Gastrocnemius medialis (tissue), 4 donors: ENCODE measurements at regions not wholly inside any gene's neighbourhood (a gene's known extent, or its start where the extent isn't known, plus 50 kb on each side); places are given as distances from the start of the nearest gene placed in this dataset.
"Not testable (repeated sequence)": the region's sequence is repeated elsewhere in the genome, so short reads cannot be mapped to it uniquely, and the experiment has no call there.

Source experiments
- POLR2A ChIP-seq, 2 donors: fragments of 450-650 bp; IDR thresholded peaks; one replicate each; pipeline ENCODE4 v1.6.1; 2017; ENCODE audit warnings: antibody characterized with exemption in 2 of 2, mild to moderate bottlenecking in 2 of 2, moderate library complexity in 2 of 2
- TF ChIP-seq, protein P1 (sequence below), 5 experiments: fragments of 450-650 bp in 3 of 5; fragments of 200-600 bp in 2 of 5; sonication (generic) in 2 of 5; IDR thresholded peaks in 4 of 5; conservative IDR thresholded peaks in 1 of 5; 1 replicate in 4 of 5; 2 replicates in 1 of 5; pipeline ENCODE4 v1.5.1; 2016 to 2019; ENCODE audit warnings: antibody characterized with exemption in 5 of 5, mild to moderate bottlenecking in 3 of 5, moderate library complexity in 3 of 5

DNA sequence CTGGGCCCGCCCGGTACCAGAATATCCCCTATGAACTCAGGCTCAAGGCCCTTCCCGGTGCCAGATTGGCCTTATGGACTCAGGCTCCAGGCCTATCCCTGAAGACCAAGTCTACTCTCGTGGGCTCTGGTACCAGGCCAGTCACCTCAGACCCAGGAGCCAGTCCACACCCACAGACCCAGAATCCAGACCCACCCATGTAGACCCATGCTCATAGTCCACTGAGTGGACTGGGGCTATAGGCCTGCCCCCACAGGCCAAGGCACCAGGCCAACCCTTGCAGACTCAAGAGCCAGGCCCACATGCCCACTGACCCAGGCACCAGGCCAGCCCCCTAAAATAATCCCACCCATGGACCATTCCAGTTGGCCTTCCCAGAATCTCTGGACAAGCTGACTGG is 296.1 kb downstream of the CNTNAP3B start:
- TF ChIP-seq, protein P1, sequence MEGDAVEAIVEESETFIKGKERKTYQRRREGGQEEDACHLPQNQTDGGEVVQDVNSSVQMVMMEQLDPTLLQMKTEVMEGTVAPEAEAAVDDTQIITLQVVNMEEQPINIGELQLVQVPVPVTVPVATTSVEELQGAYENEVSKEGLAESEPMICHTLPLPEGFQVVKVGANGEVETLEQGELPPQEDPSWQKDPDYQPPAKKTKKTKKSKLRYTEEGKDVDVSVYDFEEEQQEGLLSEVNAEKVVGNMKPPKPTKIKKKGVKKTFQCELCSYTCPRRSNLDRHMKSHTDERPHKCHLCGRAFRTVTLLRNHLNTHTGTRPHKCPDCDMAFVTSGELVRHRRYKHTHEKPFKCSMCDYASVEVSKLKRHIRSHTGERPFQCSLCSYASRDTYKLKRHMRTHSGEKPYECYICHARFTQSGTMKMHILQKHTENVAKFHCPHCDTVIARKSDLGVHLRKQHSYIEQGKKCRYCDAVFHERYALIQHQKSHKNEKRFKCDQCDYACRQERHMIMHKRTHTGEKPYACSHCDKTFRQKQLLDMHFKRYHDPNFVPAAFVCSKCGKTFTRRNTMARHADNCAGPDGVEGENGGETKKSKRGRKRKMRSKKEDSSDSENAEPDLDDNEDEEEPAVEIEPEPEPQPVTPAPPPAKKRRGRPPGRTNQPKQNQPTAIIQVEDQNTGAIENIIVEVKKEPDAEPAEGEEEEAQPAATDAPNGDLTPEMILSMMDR (IDR thresholded peaks at IDR 0.05 in 4 of 5, conservative IDR thresholded peaks at IDR 0.05 in 1 of 5) = not testable (repeated sequence)
- TF ChIP-seq POLR2A (IDR thresholded peaks at IDR 0.05) = not testable (repeated sequence)
